DMS114 treated with DMSO at 0.1 percent for 48 hours (cell line): ENCODE measurements at regions not wholly inside any gene's neighbourhood (a gene's known extent, or its start where the extent isn't known, plus 50 kb on each side); places are given as distances from the start of the nearest gene placed in this dataset.
"Not testable (repeated sequence)": the region's sequence is repeated elsewhere in the genome, so short reads cannot be mapped to it uniquely, and the experiment has no call there.

Experiments used
- DNase-seq: peaks from one replicate; lab custom pipeline; 2025; ENCODE audit not compliant: unreplicated experiment; lab: John Stamatoyannopoulos, UW

DNA sequence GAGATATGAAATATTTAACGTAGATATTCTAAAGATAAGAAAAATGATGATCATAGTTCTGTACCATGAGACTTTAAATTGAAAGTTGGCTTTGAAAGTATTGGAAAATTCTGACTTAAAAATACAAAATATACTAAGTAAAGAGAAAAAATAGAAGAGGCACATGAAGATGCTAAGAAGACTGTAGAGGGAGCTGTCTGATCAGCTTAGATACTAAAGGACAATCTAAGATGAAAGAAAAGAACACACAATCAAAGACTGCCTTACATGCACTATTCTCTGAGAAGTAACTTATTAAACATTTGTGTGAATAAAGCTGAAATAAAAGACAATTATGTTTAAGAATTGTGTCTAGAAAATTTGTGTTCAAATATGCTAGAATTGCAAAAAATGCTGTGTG lies 55.1 kb downstream of the RBMXL2 start:
- DNase-seq, result peak; percentile 35

DNA sequence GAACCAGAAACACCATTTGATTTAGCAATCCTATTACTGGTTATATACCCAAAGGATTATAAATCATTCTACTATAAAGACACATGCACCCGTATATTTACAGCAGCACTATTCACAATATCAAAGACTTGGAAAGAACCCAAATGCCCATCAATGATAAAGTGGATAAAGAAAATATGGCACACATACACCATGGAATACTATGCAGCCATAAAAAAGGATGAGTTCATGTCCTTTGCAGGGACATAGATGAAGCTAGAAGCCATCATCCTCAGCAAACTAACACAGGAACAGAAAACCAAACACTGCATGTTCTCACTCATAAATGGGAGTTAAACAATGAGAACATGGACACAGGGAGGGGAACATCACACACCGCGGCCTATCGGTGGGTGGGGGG lies 61.3 kb downstream of the RBMXL2 start:
- DNase-seq, result not testable (repeated sequence)

DNA sequence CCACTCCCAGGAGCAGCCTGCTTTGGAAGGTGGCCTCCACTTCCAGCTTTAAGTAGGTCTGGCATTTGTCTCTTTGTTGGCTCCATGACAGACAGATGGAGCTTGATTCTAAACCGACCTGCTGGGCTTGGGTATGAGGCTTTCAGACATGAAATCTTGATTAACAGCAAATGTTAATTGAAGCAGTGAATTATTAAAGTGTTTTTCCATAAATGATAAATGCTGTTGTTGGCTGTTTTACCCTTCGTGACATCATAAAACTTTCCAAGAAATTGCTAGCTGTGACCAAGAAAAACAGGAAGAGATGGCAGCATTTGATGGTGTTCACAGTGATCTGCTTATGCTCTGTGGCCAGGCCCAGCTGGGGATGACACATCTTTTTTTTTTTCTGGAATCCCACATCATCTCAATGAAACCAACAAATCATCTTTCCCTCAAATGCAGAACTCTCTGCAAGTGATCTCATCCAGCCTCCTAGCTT lies 66.1 kb downstream of the RBMXL2 start:
- DNase-seq, result no peak

- DNase-seq, result no peak
Observed at GRCh38 chr11:7160814-7161489, 72.2 kb downstream of the RBMXL2 start.

DNA sequence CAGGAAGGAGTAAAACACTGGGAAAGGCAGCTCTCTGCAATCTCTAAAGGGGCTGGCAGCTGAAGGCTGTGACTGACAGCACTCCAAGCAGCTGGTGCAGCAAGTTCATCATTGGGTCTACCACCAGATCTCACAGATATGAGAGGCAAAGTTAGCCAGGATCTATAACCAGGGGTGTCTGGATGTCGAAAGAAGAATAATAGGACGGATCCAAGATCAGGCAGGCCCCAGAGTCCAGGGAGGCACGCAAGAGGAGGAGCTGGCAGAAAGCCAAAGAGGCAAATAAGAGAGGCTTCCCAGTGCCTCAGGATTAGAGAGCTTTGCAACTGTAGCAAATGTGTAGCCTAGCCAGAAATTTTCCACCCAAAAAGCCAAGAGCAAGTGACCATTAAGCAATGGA lies 77.1 kb downstream of the RBMXL2 start:
- DNase-seq, result no peak

GRCh38 chr11:7167976-7168740 lies 79.4 kb downstream of the RBMXL2 start:
- no peak for DNase-seq

DNA sequence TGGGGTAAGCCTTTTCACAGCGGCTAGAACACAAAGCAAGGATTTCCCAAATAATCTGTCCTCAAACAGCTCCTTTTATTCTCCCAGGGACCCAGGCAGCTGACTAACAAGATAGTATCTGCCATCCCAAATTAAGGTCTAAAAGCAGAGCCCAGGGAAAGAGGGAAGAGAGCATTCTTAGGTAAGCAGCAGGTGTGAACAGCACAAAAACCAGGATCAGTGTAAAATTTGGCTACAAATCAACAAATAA lies 79.9 kb downstream of the RBMXL2 start:
- no peak for DNase-seq

GRCh38 chr11:7170431-7170830 lies 81.3 kb upstream of the SYT9 start:
- no peak for DNase-seq

- no peak for DNase-seq
Observed at GRCh38 chr11:7175007-7175406, 76.7 kb upstream of the SYT9 start.

DNA sequence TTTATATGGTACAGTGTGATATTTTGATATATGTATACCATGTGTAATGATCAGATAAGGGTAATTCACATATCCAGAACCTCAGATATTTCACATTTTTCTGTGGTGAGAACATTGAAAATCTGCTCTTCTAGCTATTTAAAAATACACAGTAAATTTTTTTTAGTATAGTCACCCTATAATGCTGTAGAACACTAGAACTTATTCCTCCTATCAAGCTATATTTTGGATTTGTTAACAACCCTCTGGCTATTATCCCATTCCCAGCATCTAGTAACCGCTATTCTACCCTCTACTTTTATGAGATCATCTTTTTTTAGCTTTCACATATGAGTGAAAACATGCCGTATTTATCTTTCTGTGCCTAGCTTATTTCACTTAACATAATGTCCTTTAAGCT lies 65.5 kb upstream of the SYT9 start:
- no peak for DNase-seq

DNA sequence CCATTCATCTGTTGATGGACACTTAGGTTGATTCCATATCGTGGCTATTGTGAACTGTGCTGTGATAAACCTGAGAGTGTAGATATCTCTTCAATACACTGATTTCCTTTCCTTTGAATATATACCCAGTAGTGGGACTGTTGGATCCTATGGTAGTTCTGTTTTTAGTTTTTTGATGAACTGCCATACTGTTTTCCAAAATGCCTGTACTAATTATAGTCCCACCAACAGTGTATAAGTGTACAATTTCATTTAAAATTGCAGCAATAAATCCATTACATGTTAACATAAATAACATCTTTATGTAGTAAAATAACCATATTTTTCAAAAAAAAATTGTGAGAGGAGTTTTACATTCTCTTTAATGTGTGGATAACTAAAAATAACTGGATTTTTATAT lies 65.0 kb upstream of the SYT9 start:
- no peak for DNase-seq

DNA sequence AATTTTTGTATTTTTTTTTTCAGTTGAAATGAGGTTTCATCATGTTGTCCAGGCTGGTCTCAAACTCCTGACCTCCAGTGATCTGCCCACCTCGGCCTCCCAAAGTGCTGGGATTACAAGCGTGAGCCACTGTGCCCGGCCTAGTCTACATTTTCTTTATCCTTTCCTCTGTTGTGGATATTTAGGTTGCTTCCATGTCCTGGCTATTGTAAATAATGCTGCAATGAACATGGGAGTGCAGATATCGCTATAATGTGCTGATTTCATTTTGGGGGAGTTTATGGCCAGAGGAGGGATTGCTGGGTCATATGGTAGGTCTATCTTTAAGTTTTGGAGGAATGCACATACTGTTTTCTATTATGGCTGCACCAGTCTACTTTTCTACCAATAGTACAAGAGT lies 58.9 kb upstream of the SYT9 start:
- not testable (repeated sequence) for DNase-seq

DNA sequence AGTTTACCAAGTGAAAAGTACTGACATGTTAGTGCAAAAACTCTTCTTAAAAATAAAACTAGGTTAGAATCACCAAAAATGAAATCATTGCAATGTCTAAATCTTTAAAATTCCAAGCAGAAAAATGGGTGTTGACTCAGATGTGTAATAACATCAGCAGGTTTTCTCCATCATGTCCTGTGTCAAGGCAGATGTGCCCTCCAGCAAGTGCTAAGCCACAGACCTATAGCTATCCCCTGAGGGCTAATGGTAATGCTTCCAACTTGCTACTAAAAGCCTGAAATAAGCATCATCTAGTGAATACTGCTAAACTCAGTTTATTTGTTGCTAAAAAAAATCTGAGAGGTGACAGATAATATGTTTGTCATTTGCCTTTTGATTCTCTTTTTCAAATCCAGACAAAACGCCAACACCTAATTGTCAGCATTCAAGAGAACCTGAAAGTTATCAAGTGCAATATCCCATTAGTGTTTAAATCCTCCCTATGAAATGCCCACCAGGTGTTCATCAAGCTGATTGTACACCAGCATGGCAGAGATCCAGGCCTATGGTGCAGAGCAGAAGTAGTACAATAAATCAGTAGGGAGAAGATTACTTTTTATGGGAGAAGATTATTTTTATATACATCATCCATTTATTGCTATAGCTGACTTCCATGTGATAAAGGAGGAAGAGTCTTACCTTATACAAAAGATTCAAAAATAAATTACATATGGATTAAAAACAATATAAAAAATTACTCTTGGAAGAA lies 55.1 kb upstream of the SYT9 start:
- no peak for DNase-seq

DNA sequence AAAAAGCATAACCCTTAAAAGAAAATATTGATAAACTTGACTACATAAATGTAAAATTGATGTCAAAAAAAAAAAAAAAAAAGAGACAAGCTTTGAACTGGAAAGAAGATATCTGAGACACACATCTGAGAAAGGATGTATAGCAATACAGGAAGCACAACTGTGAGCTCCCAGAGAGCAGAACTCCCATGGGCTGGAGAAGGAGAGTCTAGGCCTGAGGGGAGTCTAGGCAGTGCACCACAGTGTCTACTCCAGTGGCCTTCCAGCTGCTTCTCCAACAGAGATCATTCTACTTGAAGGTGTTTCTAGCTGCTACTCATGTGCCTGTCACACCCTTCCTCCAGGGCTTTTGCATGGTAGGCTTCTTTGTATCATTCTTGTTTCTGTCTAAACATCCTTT lies 54.2 kb upstream of the SYT9 start:
- DNase-seq, result no peak
